ENCODE measurements at regions not wholly inside any gene's neighbourhood (a gene's known extent, or its start where the extent isn't known, plus 50 kb on each side); places are given as distances from the start of the nearest gene placed in this dataset.

- no peak for TF ChIP-seq BHLHE40 (IDR thresholded peaks at IDR 0.05; ENCODE audit: borderline replicate concordance)
- no peak for TF ChIP-seq FOXK2 (IDR thresholded peaks at IDR 0.05)
- TF ChIP-seq SP1 (IDR thresholded peaks at IDR 0.05): no peak
- TF ChIP-seq CTBP1 (IDR thresholded peaks at IDR 0.05; ENCODE audit: borderline replicate concordance): no peak
Measured at GRCh38 chr16:73998707-73999106, 297.9 kb upstream of the PSMD7 start.

All from HEK293T (cell line).